ENCODE measurements at regions not wholly inside any gene's neighbourhood (a gene's known extent, or its start where the extent isn't known, plus 50 kb on each side); places are given as distances from the start of the nearest gene placed in this dataset.
A peak's percentile ranks its signal among the peaks of the same experiment; 100 is the strongest.
"Not testable (repeated sequence)": the region's sequence is repeated elsewhere in the genome, so short reads cannot be mapped to it uniquely, and the experiment has no call there.

- no peak for DNase-seq
Observed at GRCh38 chr6:11889572-11889971, 111.0 kb upstream of the ADTRP start.

- no peak for DNase-seq
Observed at GRCh38 chr6:11888727-11889126, 110.1 kb upstream of the ADTRP start.

- DNase-seq: no peak
Observed at GRCh38 chr6:11885159-11885558, 106.6 kb upstream of the ADTRP start.

- DNase-seq: not testable (repeated sequence)
Observed at GRCh38 chr6:11883471-11883870, 104.9 kb upstream of the ADTRP start.

- DNase-seq: not testable (repeated sequence)
Observed at GRCh38 chr6:11880156-11880555, 101.6 kb upstream of the ADTRP start.

- peak; percentile 51 for DNase-seq
Observed at GRCh38 chr6:11878735-11879134, 100.1 kb upstream of the ADTRP start.

GRCh38 chr6:11878029-11878428, 99.4 kb upstream of the ADTRP start:
- peak; percentile 3 for DNase-seq

GRCh38 chr6:11876934-11877433, 98.4 kb upstream of the ADTRP start:
- DNase-seq: no peak

- DNase-seq: no peak
Observed at GRCh38 chr6:11875325-11876109, 96.9 kb upstream of the ADTRP start.

- DNase-seq: peak; percentile 68
Observed at GRCh38 chr6:11869672-11870340, 91.2 kb upstream of the ADTRP start.

- no peak for DNase-seq
Observed at GRCh38 chr6:11868392-11868791, 89.8 kb upstream of the ADTRP start.

- no peak for DNase-seq
Observed at GRCh38 chr6:11865680-11866300, 87.2 kb upstream of the ADTRP start.

- no peak for DNase-seq
Observed at GRCh38 chr6:11858439-11858838, 79.8 kb upstream of the ADTRP start.

- no peak for DNase-seq
Observed at GRCh38 chr6:11855743-11856142, 77.1 kb upstream of the ADTRP start.

GRCh38 chr6:11854408-11855165, 76.0 kb upstream of the ADTRP start:
- peak; percentile 43 for DNase-seq

- no peak for DNase-seq
Observed at GRCh38 chr6:11853678-11854407, 75.2 kb upstream of the ADTRP start.

- no peak for DNase-seq
Observed at GRCh38 chr6:11852061-11852651, 73.6 kb upstream of the ADTRP start.

GRCh38 chr6:11851387-11851786, 72.8 kb upstream of the ADTRP start:
- no peak for DNase-seq

- no peak for DNase-seq
Observed at GRCh38 chr6:11848852-11849731, 70.5 kb upstream of the ADTRP start.

GRCh38 chr6:11848346-11848651, 69.7 kb upstream of the ADTRP start:
- DNase-seq: no peak

Data from skin of body (tissue), 1 donor.